ENCODE measurements at regions not wholly inside any gene's neighbourhood (a gene's known extent, or its start where the extent isn't known, plus 50 kb on each side); places are given as distances from the start of the nearest gene placed in this dataset.

DNA sequence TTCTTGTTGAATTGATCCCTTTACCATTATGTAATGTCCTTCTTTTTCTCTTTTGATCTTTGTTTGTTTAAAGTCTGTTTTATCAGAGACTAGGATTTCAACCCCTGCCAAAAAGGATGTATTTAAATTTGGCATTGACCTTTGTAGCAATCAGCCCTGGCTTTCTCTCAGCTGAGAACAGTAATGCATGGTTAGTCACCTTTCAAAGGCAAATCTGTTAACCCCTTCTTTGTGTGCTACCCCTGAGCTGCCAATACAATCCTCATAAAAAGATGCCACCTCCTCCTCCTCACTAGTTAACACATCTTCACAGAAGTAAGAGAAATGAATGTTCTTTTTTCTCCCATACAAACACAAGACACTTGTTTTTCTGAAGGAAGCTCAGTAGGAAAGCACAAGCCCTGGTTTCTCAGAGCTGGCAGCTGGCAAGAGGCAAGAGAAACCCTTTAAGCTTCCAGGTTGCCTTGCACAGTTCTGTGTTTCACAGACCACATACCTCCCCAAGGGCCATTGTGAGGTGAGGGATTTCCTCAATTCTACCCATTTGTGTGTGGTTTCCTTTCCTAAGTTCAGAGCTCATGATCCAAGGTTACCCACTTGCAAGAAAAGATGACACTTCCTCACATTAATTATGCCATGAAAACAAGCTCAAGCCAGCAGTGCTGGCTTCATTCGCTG, 122.6 kb downstream of the RCHY1 start:
- TF ChIP-seq CTCF (IDR thresholded peaks at IDR 0.05; ENCODE audit: extremely low read depth in 1 of 2, insufficient read depth in 1 of 2, low read depth in 1 of 2, low read length in 2 of 2): no peak
- TF ChIP-seq POLR2A (IDR thresholded peaks at IDR 0.05; ENCODE audit: low read depth, low read length): no peak
- TF ChIP-seq EZH2 (IDR thresholded peaks at IDR 0.05; ENCODE audit: borderline replicate concordance, low read depth, low read length, severe bottlenecking): no peak
- TF ChIP-seq MAX (IDR thresholded peaks at IDR 0.05; ENCODE audit: insufficient read depth, insufficient read length): no peak
- no peak for TF ChIP-seq GATA2 (IDR thresholded peaks at IDR 0.05; ENCODE audit: insufficient read depth, insufficient read length, low read depth, low read length)
- TF ChIP-seq POLR2AphosphoS5 (IDR thresholded peaks at IDR 0.05; ENCODE audit: insufficient read depth, low read depth, low read length): no peak
- TF ChIP-seq MYC (IDR thresholded peaks at IDR 0.05; ENCODE audit: low read depth, low read length): no peak
- TF ChIP-seq JUN (IDR thresholded peaks at IDR 0.05; ENCODE audit: borderline replicate concordance, insufficient read depth, insufficient read length, low read depth): no peak

All from endothelial cell of umbilical vein (primary cell).